Stimulated activated CD8-positive, alpha-beta memory T cell treated with anti-CD3 and anti-CD28 coated beads, Interleukin-7, amount 100 ng/mL, for 48 hours (primary cell): ENCODE measurements at regions not wholly inside any gene's neighbourhood (a gene's known extent, or its start where the extent isn't known, plus 50 kb on each side); places are given as distances from the start of the nearest gene placed in this dataset.

Experiments
- DNase-seq, 2 donors: peaks; one replicate each; pipeline ENCODE4 v3.0.0-alpha.2; 2020; ENCODE audit warnings: low read depth in 1 of 2; ENCODE audit errors: extremely low read depth in 1 of 2

DNA sequence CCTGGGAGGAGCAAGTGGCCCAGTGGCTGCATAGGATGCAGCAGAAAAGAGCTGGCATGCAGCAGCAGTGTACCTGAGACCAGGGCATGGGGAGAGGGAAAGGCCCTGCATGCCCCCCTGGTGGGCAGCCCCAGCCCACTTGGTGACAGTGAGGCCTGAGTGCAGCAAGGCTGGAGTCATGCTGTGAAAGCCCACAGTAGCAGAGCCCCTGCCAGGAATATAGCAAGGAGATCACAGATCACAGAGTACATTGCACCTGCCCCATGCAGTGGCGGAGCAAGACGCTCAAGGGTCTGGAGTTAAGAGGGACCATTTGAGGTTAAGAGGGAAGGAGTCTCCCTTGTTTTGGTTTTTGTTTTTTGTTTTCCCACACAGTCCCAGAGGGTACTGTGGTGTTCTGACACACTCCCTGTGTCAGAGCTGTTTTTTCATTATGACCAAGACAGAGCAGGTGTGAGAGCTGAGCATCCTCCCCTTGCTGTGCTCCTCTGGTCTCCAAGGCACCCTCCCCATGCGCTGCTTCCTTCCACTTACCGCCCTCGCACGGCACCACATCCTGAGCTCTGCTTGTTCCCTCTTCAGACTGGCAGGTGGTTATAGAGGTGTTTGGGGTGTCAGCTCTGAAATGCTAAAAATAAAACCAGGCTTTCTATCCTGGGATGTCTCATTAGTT is 85.0 kb upstream of the UBL3 start:
- peak; percentile 53 to 81 for DNase-seq

DNA sequence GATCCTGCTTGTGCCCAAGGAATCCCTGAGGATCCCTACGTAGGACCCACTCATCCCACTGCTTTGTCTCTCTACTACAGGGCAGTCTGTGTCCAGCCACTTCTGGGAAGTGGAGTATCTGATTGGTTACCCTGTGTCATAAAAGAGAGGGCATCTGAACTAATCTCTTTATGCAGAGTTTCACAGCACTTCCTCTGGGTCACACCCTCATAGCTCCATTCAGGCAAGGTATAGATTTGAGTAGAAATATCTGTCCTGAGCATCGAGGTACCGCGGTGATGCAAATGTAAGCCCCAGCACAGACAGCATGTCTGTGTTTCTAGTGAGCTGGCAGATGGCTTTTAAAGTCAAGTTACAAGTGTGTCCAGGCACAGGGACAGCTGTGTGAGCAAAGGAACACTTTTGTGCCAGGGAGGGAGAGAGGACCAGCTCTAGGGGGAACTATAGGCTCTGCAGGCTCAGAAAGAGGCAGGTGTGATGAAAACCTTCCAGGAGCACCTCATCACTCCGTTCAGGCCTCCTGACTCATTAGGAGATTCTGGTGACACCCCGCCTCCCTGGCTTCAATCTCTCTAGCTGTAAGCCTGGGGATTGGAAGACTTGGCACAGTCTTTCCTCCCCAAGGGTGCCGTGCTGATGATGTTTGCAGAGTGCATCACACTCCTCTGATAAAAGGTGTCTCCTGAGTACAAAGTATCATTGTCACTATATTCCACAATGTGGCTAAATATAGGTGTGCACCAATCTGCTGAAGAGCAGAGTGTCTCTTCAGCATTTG is 84.3 kb upstream of the UBL3 start:
- DNase-seq = no peak

DNA sequence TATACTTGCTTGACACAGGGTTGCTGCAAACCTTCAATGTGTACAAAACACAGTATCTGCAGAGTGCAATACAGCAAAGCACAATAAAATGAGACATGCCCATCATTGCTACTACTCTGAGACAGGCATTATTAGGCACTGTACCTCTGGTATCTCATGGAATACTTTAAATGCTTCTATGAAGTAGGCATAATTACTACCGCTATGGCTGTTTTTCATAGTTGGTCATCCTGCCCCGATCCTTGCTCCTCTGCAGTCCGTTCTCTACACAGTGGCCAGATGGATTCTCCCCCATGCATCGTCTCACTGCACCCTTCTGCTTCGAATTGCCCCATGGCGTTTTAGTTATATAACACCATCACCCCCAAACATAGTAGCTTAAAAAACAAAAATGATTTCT is 83.0 kb upstream of the UBL3 start:
- no peak for DNase-seq

DNA sequence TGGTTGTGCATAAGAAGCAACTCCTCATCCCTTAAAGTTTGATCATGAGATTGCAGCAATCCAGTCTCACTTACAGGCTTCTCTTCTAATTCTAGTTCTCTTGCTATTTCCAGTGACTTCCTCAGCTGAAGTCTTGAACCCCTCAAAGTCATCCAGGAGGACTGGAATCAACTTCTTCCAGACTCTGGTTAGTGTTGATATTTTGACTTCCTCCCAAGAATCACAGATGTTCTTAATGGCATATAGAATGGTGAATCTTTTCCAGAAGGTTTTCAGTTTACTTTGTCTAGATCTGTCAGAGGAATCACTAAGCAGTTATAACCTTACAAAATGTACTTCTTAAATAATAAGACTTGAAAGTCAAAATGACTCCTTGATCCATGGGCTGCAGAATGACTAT is 81.3 kb upstream of the UBL3 start:
- DNase-seq = no peak

DNA sequence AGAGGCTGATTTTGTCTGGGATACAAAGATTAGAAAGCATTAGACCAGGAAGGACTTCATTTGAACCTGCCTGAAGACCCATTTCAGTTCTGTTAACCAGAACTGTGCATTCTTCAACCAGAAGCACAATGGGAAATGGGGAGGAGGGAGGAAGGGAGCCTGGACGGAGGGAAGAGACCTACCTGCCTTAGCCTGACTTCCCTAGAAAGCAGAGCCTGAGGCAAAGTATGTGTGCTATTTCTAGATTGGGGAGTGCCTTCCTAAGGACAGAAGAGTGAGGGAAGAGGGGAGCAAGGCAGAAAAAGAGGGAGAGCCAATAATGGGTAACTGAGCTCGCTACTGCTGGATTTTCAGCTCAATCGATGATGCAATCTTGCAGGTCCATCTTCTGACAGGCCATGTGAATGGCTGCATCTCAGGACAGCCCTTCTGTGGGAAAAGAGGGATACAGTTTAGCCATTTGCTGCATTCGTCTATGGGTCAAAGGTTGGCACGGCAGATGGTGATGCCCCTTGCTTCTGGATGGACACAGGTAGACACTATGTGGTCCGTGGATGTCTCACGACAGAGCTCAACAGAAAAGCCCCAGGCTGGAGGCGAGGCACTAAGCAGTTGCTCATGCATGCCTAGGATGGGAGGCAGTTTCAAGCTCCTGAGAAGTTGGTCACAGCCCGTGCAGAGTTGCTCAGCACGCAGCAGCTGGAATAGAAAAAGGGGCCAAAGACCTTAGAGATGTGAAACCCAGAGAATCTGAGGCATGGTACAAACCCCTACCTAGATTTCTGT is 78.8 kb upstream of the UBL3 start:
- no peak for DNase-seq

DNA sequence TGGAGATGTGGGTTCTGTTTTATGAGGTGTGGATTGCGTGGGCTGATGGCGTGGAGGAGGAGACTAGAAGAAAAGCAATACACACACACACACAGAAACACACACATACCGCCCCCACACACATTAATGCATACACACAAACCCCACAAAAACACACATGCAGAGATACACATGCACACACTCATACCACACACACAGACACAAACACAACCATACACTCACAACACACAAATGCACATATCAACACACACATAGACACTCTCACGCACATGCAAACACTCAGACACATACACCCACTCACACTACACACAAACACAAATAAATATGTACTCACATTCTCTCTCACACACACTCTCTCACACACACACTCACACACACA is 75.7 kb upstream of the UBL3 start:
- no peak for DNase-seq

DNA sequence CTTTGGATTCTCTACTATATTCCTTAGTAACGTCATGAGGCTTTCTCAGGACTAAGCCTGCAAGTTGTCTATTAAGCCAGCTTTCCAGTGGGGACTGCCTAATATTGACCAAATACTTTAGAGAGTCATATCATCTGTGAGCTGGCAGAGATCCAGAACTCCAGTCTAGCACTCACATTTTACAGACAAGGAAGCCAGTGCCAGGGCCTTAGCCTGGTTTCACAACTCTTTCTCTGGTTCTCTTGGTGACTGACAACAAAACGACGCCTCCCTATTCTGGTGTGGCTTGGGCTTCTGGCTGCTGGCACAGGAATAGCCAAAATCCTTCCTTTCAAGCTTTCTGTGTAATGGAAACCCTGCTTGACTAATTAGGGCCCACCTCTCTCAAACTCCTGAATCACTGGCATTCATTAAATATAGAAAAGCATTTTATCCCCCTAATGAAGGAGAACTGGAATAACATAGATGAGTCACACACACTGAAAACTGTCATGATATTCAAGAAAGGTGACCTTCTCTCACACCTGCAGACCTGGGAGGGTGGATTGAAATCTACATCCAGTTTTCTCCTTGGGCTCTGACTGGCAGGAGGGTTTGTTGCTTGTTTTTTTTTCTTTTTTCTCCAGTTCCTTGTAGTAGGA is 75.2 kb upstream of the UBL3 start:
- no peak for DNase-seq

DNA sequence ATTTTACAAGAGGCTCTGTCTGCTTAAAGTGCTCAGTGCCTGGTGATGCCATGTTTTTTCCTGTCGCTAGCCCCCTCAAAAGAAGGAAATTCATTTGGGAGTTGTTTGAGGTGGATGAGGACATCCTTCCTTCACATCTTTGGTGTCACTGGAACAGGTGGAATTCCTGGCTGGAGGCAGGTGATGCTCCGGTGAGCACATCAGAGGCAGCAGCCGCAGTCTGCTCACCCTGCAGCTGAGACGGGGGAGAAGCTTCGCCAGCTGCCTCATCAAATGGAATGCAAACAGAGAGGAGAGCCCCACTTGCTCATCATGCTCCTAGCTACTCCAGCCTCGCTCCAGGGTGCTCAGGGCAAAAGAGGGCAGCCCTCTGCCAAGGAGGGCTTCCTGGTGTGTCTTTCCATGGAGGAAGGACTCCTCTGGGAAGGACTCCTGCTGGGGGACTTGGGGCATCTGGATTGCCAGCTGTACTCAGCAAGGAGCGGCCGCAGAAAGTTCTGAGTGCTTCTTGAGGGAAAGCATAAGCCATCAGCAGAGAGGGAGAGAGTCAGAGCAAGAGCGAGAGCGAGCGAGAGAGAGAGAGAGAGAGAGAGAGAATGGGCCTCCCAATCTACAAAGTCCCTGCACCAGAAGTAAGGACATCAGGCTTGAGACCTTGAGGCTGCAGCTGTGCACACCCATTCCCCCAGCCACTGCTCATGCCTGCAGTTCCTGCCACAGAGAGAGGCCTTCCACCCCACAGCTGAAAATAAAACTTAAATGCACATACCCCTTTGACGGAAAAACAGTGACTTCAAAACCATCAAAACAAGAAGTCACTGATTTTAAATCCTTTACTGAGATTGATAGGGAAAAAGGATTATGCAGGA is 74.3 kb upstream of the UBL3 start:
- no peak for DNase-seq

DNA sequence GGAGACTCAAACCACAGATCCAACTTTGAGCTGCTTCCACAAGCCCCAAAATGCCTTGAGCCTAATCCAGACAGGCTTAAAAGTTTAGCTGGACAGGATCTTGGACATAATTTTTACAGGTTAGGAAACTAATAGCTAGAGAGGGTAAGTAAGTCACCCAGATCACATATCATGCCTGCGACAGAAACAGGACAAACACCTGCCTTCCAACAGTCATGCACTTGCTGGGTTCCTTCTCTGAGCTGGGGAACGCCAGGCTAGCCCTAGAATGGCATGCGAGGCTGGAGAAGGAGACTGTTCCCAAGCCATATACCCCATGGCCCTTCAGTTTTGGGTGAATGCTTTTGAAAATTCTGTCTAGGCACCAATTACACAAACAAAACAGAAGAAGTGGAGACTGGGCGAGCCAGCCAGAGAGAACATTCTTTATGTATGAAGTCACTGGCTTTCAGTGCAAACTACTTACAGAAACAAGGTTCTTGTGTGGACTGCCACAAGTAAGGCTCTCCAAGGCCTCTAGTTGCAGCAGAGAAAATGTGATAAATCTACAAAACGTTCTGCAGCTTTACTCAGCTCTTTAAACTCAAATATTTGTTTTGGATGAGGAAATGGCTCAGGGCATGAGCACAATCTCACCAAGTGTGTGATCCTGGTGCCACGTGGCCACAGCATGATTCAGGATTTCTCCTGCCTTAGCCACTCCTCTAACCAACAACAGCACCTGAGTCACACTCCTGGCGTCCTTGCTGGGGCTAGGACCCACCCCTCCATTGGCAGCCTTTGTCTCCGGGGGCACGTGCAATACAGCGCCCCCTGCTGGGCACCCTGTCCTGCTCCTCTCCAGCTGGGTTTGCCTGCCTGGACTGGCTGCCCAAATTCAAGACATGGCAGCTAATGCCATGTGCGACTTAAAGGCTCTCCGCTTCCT is 73.4 kb upstream of the UBL3 start:
- DNase-seq = peak; percentile 45 to 80

DNA sequence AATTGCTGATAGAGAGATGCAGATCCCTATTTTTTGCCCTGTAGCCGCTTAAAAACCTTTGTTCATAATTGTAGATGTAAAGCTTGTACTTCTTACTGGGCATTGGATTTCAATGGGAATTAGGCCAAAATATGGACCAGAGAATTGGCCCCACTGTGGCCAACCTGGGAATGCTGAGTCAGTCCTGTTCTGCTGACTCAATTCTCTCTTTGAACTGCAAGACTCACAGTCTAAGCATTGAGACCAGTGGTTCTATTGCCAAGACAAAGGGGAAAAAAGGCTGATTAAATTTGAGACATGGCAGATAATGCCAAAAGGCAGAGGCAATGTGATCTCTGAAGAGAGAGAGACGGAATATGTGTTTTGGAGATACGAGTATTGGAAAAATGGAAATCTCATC is 72.5 kb upstream of the UBL3 start:
- DNase-seq = no peak

DNA sequence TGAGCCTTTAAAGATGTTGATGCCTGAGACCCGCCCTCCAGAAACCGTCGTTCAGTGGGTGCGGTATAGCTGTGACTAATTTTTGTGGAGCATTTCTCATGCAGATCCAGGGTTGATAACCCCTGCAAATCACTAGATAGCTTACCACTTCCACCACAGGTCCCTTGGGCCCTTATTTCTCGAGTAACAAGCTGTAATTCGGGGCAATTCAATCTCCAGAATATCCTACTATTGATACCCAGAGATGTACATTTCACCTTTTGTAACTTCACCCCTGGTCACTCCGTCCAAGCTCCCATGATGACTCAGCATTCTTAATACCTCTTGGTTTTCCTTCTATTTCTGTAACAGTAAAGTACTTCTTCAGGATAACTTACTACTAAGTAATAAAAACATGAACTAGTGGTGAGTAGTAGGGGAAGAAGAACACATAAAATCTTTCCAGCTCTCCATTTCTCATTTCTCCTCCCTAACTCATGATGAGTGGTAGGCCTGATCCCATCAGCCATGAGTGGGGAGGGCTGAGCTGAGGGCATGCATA is 71.9 kb upstream of the UBL3 start:
- no peak for DNase-seq

DNA sequence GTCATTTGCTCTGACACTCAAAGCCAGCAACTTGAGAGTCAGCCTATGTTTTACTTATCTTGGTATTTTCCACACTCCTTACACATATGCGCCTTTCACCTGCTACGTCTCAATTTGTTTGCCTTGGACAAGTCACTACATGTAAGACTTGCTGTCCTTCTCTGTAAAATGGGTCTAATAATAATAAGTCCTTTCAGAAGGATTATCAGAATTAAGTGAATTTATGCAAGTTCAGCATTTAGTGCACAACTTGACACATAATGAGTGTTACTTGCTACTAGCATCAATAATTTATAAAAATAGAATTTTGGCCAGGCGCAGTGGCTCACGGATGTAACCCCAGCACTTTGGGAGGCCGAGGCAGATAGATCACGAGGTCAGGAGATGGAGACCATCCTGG is 71.1 kb upstream of the UBL3 start:
- DNase-seq = no peak

DNA sequence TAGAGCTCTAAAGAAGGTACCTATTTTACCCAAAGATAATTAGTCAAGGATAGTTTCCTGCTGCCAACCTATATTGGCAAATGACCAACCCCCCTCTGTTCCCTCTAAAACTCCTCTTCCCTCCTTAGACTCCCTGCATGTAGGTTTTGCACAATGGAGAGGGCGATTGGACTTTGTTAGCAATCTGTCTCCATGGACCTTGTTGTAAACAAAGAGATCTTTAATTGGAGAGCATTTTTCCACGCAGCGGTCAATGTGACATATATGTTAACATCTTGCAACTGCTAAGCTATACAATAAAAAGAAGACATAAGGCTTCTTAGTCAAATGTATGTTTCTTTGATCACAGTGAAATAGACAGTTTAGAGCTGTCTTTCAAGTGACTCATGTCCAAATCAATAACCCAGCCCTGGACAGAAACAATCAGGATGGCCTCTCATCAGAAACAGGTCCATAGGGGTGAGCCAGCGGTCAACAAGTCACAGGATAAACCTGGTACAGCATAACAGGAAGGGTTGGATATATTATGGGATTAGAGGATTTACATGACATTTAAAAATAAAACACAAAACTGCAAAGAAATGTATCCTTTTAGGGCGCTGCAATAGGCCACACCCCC is 69.7 kb upstream of the UBL3 start:
- no peak for DNase-seq

DNA sequence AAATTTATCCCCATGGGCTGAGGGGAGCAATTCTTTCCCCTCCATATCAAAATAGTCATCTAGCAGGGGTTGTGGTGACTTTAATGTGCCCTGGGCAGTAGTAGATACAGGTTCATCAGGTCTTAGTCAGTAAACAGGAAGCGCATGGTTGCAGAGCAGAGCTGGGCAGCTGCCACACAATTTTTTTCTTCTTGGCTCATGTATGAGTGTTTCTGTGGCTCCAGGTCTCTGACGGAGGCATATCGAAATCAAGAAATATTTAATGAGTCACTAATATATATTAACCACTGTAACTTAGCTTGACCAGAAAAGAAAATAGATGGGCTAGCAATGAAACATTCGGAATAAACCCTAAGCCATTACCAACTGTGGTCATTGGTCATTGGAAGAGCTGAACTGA is 68.4 kb upstream of the UBL3 start:
- DNase-seq = no peak

DNA sequence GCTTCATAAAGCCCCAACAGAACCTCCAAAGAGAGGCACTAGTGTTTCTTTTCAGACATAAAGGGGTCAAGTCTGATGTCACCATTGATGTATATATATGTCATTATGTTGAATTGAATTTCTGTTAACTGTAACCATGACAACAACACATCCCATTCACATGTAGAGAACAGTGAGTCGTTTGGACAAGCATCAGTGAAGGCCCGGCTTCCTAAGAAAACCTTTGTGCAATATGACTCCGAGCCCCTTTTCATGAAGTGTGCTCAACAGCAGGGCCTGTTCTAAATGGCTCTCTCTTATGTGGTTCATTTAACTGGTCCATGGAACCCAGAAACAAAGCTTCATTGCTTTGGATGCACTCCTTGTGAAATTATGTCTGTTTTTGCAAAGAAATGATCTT is 67.2 kb upstream of the UBL3 start:
- no peak for DNase-seq

DNA sequence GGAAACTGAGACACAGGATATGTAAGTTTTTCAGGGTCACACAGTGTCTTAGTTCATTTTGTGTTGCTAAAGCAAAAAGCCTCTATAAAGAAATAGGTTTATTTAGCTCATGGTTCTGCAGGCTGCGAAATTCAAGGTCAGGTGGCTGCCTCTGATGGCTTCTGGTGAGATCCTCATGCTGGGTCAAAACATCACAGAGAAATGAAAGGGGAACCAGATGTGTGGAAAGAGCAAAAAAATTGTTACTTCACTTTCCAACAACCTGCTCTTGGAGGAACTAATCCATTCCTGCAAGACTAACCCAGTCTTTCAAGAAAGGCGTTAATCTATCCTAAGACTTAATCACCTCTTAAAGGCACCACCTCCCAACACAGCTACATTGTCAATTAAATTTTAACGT is 64.2 kb upstream of the UBL3 start:
- no peak for DNase-seq

DNA sequence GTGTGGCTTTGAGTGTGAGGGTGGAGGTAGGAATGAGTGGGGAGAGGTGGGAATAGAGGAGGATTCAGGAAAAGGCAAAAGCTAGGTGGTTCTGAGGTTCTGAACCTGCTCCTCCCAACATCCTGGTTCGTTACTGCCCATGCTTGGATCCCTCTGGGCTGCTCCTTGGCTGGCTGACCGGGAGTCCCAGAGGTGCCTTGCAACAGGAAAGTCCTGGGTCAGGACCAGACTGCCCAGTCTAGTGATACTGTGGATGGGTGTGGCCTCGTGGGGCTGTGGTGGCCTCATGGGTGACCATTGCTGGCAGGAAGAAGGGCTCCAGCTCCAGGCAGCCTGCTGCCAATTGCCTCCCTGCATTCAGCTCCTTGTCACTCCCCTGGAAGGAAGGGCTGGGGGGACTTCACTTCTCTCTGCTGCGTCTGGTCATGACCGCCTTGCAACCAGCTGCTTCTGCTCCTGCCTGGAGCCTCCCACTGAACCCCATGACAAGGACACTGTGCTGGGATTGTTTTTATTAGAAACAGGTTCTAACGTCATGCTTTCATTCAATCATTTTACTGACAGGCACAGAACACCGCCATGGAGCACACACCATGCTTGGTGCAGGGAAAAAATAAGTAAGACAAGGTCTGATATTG is 61.5 kb upstream of the UBL3 start:
- DNase-seq = no peak

DNA sequence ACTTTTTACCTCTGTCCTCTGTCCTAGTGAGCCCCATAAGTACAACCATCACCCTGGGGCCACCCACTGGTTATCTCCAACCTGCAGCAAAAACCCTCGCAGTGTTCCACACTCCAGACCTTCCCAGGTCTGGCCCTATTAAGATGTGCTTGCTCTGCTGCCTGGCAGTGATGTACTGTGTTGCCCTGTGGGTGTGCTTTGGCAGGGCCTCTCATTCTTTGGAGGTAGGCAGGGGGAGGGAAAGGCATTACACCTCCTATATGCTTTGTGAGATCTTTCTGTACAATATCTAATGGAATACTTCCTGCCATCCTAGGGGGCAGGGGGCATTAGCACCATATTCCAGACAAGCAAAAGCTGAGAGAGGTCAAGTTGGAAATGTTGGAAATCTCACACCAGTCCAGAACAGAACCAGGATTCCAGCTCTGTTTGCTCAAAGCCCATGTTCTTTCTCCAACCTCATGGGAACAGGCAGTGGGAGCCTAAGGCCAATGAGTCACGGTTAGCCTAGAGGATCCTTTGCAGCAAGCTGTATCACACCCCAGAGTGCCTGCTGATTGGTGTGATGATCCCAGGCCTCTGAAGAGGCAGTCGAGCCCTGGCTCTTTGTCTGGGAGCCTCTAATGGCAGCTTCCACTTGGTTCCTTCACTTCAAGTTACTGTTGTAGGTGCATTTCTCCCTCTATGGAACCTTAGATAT is 59.7 kb upstream of the UBL3 start:
- DNase-seq = no peak
